CD4-positive, alpha-beta T cell treated with Interleukin-1 beta for 1 hour (primary cell): ENCODE measurements at regions not wholly inside any gene's neighbourhood (a gene's known extent, or its start where the extent isn't known, plus 50 kb on each side); places are given as distances from the start of the nearest gene placed in this dataset.

Source experiments
- DNase-seq, 2 donors: peaks; one replicate each; pipeline ENCODE4 v3.0.0-alpha.2; 2020 to 2022

GRCh38 chr5:125348936-125349831 lies 602.7 kb upstream of the ZNF608 start:
- no peak for DNase-seq

- no peak for DNase-seq
These were observed 611.2 kb upstream of the ZNF608 start for GRCh38 chr5:125357660-125358059.

- no peak for DNase-seq
These were observed 619.3 kb upstream of the ZNF608 start for GRCh38 chr5:125365747-125366146.

GRCh38 chr5:125367702-125368101 lies 621.3 kb upstream of the ZNF608 start:
- no peak for DNase-seq

- no peak for DNase-seq
These were observed 624.2 kb upstream of the ZNF608 start for GRCh38 chr5:125370461-125371205.

- DNase-seq: no peak
These were observed 626.5 kb upstream of the ZNF608 start for GRCh38 chr5:125372694-125373631.

GRCh38 chr5:125375143-125375542 lies 628.7 kb upstream of the ZNF608 start:
- no peak for DNase-seq

- no peak for DNase-seq
These were observed 629.7 kb upstream of the ZNF608 start for GRCh38 chr5:125376059-125376641.

GRCh38 chr5:125377141-125377540 lies 630.7 kb upstream of the ZNF608 start:
- no peak for DNase-seq

GRCh38 chr5:125381290-125381689 lies 634.9 kb upstream of the ZNF608 start:
- DNase-seq: no peak

GRCh38 chr5:125384071-125384470 lies 637.6 kb upstream of the ZNF608 start:
- no peak for DNase-seq

- DNase-seq: no peak
These were observed 643.9 kb upstream of the ZNF608 start for GRCh38 chr5:125390326-125390725.

- no peak for DNase-seq
These were observed 646.9 kb upstream of the ZNF608 start for GRCh38 chr5:125393221-125393815.

- DNase-seq: no peak
These were observed 648.3 kb upstream of the ZNF608 start for GRCh38 chr5:125394661-125395280.

GRCh38 chr5:125396462-125396861 lies 650.0 kb upstream of the ZNF608 start:
- no peak for DNase-seq

- DNase-seq: no peak
These were observed 652.0 kb upstream of the ZNF608 start for GRCh38 chr5:125398466-125398865.

- no peak for DNase-seq
These were observed 653.4 kb upstream of the ZNF608 start for GRCh38 chr5:125399885-125400284.

- no peak for DNase-seq
These were observed 655.5 kb upstream of the ZNF608 start for GRCh38 chr5:125401724-125402622.

- DNase-seq: no peak
These were observed 656.3 kb upstream of the ZNF608 start for GRCh38 chr5:125402787-125403186.

- DNase-seq: no peak
These were observed 657.6 kb upstream of the ZNF608 start for GRCh38 chr5:125404056-125404455.
